ENCODE measurements at regions not wholly inside any gene's neighbourhood (a gene's known extent, or its start where the extent isn't known, plus 50 kb on each side); places are given as distances from the start of the nearest gene placed in this dataset.

DNA sequence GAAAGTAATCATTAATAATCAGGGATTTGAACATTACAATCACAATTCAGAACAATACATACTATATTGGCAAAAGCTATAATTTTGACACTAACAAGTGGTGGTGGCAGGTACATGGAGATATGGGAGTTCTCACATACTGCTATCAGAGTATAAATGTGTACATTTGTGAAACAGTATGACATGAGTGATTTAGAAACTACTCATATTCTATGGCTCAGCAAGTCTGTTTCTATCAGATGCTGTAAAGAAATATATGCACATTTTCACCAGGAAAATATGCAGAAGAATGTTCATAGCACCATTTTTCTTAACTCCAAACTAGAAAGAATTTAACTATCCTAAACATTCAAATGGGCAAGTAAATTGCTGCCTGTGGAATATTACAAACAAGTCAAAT, 620.0 kb downstream of the SH2D4B start:
- no peak for TF ChIP-seq CEBPB (IDR thresholded peaks at IDR 0.05)
- TF ChIP-seq EP300 (IDR thresholded peaks at IDR 0.05; ENCODE audit: borderline replicate concordance), result no peak
- TF ChIP-seq TAF1 (IDR thresholded peaks at IDR 0.05; ENCODE audit: low read depth), result no peak
- no peak for TF ChIP-seq EGR1 (IDR thresholded peaks at IDR 0.05)
- no peak for TF ChIP-seq TCF12 (IDR thresholded peaks at IDR 0.05; ENCODE audit: low read depth)
- TF ChIP-seq MAX (IDR thresholded peaks at IDR 0.05), result no peak
- TF ChIP-seq YY1 (IDR thresholded peaks at IDR 0.05; ENCODE audit: low read depth), result no peak
- no peak for TF ChIP-seq NFIC (IDR thresholded peaks at IDR 0.05)
- no peak for TF ChIP-seq TEAD4 (IDR thresholded peaks at IDR 0.05)
- no peak for TF ChIP-seq CREB1 (IDR thresholded peaks at IDR 0.05; ENCODE audit: low read depth)
- TF ChIP-seq ZBTB7A (IDR thresholded peaks at IDR 0.05; ENCODE audit: low read depth), result no peak
- TF ChIP-seq FOXM1 (IDR thresholded peaks at IDR 0.05; ENCODE audit: borderline replicate concordance, low read depth), result no peak
- no peak for TF ChIP-seq USF1 (IDR thresholded peaks at IDR 0.05)
- no peak for TF ChIP-seq REST (IDR thresholded peaks at IDR 0.05; ENCODE audit: low read depth)
- no peak for TF ChIP-seq RAD21 (IDR thresholded peaks at IDR 0.05; ENCODE audit: low read depth)

DNA sequence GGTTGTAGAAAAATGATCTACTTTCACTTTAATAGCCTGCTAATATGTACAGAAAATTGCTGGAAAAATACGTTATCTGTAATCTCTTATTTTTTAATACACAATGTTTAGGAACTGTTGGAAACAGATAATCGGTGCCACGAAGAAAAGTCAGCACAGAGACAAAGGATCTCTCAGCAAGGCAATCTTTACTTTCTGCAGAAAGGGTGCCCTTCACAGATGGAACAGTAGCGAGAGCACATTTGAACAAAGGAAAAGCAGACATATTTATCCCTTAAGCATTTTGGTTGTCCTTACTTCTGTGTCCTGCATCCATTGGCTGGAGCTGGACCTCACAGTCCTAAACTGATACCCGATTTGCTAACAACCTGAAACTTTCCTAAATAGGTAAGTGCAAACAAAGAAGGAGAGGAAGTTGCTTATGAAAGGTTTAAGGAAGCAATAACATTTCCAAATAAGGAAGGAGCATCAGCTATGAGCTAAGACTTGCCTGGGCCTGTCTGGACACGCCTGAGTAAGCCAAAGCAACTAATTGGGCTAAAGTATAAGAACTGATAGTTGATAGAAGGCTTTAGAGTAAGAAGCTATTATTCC, 640.0 kb downstream of the SH2D4B start:
- TF ChIP-seq TCF12 (IDR thresholded peaks at IDR 0.05; ENCODE audit: low read depth) (no peak), CREB1 (IDR thresholded peaks at IDR 0.05; ENCODE audit: low read depth) (no peak), MAX (IDR thresholded peaks at IDR 0.05) (no peak), EGR1 (IDR thresholded peaks at IDR 0.05) (no peak), CEBPB (IDR thresholded peaks at IDR 0.05) (no peak), FOXM1 (IDR thresholded peaks at IDR 0.05; ENCODE audit: borderline replicate concordance, low read depth) (no peak), EP300 (IDR thresholded peaks at IDR 0.05; ENCODE audit: borderline replicate concordance) (no peak), TAF1 (IDR thresholded peaks at IDR 0.05; ENCODE audit: low read depth) (no peak), TEAD4 (IDR thresholded peaks at IDR 0.05) (no peak), YY1 (IDR thresholded peaks at IDR 0.05; ENCODE audit: low read depth) (no peak)

DNA sequence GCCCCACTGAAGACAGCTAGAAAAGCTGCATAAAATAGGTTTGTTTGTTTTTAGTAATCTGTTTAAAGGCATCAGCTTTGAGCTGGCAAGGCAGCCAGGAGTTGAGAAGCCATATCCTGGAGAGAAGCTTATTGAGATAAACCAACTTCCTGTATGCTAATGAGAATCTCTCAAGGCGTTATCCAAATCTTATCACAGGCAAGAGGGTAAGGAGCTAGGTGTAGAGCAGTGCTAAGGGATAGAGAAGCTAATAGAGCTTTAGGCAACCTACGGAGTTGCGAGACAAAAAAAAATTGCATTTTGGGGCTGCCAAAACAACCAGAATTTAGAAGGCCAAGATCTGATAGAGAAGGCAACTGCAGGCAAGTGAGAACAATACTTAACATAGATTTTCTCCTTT, 641.6 kb downstream of the SH2D4B start:
- no peak for TF ChIP-seq EP300 (IDR thresholded peaks at IDR 0.05; ENCODE audit: borderline replicate concordance)
- no peak for TF ChIP-seq YY1 (IDR thresholded peaks at IDR 0.05; ENCODE audit: low read depth)
- TF ChIP-seq EGR1 (IDR thresholded peaks at IDR 0.05), result no peak
- TF ChIP-seq FOXM1 (IDR thresholded peaks at IDR 0.05; ENCODE audit: borderline replicate concordance, low read depth), result no peak
- TF ChIP-seq REST (IDR thresholded peaks at IDR 0.05; ENCODE audit: low read depth), result no peak
- TF ChIP-seq TCF12 (IDR thresholded peaks at IDR 0.05; ENCODE audit: low read depth), result no peak
- TF ChIP-seq CEBPB (IDR thresholded peaks at IDR 0.05), result no peak
- no peak for TF ChIP-seq TEAD4 (IDR thresholded peaks at IDR 0.05)
- no peak for TF ChIP-seq MAX (IDR thresholded peaks at IDR 0.05)
- TF ChIP-seq ZBTB7A (IDR thresholded peaks at IDR 0.05; ENCODE audit: low read depth), result no peak
- TF ChIP-seq USF1 (IDR thresholded peaks at IDR 0.05), result no peak

- no peak for TF ChIP-seq YY1 (IDR thresholded peaks at IDR 0.05; ENCODE audit: low read depth)
- no peak for TF ChIP-seq ZBTB7A (IDR thresholded peaks at IDR 0.05; ENCODE audit: low read depth)
- TF ChIP-seq RAD21 (IDR thresholded peaks at IDR 0.05; ENCODE audit: low read depth), result peak; percentile 32
These were observed 642.2 kb downstream of the SH2D4B start for GRCh38 chr10:81179805-81180452.

DNA sequence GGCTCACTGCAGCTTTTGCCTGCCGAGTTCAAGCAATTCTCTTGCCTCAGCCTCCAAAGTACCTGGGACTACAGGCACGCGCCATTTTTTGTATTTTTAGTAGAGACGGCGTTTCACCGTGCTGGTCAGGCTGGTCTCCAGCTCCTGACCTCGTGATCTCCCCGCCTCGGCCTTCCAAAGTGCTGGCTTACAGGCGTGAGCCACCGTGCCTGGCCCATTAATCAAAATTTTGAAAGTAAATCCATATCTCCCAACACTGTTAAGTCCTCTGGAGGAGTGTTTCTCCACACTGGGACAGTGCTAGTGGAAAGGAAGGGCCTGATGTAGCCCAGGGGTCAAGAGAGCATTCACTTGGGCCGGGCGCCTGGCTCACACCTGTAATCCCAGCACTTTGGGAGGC, 644.6 kb downstream of the SH2D4B start:
- TF ChIP-seq CEBPB (IDR thresholded peaks at IDR 0.05) (no peak), CREB1 (IDR thresholded peaks at IDR 0.05; ENCODE audit: low read depth) (no peak), EGR1 (IDR thresholded peaks at IDR 0.05) (no peak), EP300 (IDR thresholded peaks at IDR 0.05; ENCODE audit: borderline replicate concordance) (no peak), ZBTB7A (IDR thresholded peaks at IDR 0.05; ENCODE audit: low read depth) (no peak), FOXM1 (IDR thresholded peaks at IDR 0.05; ENCODE audit: borderline replicate concordance, low read depth) (no peak), TEAD4 (IDR thresholded peaks at IDR 0.05) (no peak), RAD21 (IDR thresholded peaks at IDR 0.05; ENCODE audit: low read depth) (no peak), YY1 (IDR thresholded peaks at IDR 0.05; ENCODE audit: low read depth) (no peak), NFIC (IDR thresholded peaks at IDR 0.05) (no peak), MAX (IDR thresholded peaks at IDR 0.05) (no peak), TCF12 (IDR thresholded peaks at IDR 0.05; ENCODE audit: low read depth) (no peak), TAF1 (IDR thresholded peaks at IDR 0.05; ENCODE audit: low read depth) (no peak), REST (IDR thresholded peaks at IDR 0.05; ENCODE audit: low read depth) (no peak), USF1 (IDR thresholded peaks at IDR 0.05) (no peak)

All from Ishikawa (cell line).